GM13976 (cell line): ENCODE measurements at regions not wholly inside any gene's neighbourhood (a gene's known extent, or its start where the extent isn't known, plus 50 kb on each side); places are given as distances from the start of the nearest gene placed in this dataset.

Experiments
- DNase-seq: peaks from one replicate; pipeline ENCODE4 v3.0.0; 2012; ENCODE audit warnings: low spot score
- CTCF ChIP-seq: IDR thresholded peaks from 2 replicates; pipeline ENCODE4 v1.5.1; 2012; ENCODE audit warnings: borderline replicate concordance, mild to moderate bottlenecking; ENCODE audit not compliant: insufficient read depth; ENCODE audit errors: extremely low read depth, missing control alignments, control extremely low read depth
- in situ Hi-C: fragments of 300-500 bp; cut with MboI; formaldehyde crosslinking; loops from one replicate; pipeline ENCODE4 v1.12.0; 2022; ENCODE audit warnings: low sequenced_read_pairs, mixed read lengths, inconsistent platforms; ENCODE audit not compliant: unreplicated experiment

DNA sequence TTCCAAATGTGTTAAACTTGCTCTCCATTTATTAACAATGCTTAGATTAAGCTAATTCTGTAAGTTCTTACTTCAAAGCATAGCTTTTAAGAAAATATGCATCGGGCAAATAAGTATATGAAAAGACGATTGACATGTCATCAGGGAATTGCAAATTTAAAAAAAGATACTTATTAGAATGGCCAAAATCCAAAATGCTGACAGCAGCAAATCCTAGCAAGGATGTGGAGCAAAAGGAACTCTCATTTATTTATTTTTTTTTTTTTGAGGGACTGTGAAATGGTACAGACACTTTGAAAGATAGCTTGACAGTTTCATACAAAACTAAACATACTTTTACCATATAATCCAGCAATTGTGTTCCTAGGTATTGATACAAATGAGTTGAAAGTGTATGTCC is 779.5 kb upstream of the MDGA2 start:
- TF ChIP-seq CTCF: no peak
- no peak for DNase-seq
- in situ Hi-C loops: no loop called here

DNA sequence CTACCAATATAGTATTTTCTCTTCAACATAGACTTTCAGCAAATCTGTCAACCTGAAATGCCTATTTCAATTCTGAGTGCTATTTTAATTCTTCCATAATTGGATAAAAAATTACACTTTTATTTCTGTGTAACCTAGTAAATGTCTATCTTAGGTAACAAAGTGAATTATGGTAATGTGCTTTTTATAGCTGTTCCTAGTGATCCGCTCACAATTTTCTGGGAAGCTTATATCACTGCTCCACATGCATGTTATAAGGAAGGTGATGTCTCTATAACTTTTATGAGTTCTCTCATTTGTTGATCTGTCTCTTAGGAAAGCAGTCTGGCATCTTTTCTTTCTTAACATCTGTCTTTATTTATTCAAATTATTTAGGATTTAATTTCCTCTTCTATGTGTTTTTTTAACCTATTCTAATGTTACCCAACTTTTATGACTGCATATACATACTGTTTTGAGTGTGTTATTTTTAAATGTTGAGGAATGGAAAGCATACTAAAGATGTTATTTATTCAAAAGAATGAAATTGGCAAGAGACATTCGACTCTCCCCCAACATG is 777.1 kb upstream of the MDGA2 start:
- no peak for TF ChIP-seq CTCF
- in situ Hi-C loops: no loop called here
- DNase-seq: no peak

GRCh38 chr14:48435221-48435620 is 759.8 kb upstream of the MDGA2 start:
- DNase-seq: no peak
- in situ Hi-C loops: no loop called here
- no peak for TF ChIP-seq CTCF

- TF ChIP-seq CTCF: no peak
- no peak for DNase-seq
- in situ Hi-C loops: no loop called here
Observed at GRCh38 chr14:48430805-48431204, 755.4 kb upstream of the MDGA2 start.

GRCh38 chr14:48429512-48429911 is 754.1 kb upstream of the MDGA2 start:
- no peak for TF ChIP-seq CTCF

GRCh38 chr14:48417715-48418500 is 742.5 kb upstream of the MDGA2 start:
- TF ChIP-seq CTCF: no peak
- no peak for DNase-seq
- in situ Hi-C loops: no loop called here

More at GRCh38 chr14:48429512-48429911, 754.1 kb upstream of the MDGA2 start:
- in situ Hi-C loops: no loop called here
- DNase-seq: no peak

DNA sequence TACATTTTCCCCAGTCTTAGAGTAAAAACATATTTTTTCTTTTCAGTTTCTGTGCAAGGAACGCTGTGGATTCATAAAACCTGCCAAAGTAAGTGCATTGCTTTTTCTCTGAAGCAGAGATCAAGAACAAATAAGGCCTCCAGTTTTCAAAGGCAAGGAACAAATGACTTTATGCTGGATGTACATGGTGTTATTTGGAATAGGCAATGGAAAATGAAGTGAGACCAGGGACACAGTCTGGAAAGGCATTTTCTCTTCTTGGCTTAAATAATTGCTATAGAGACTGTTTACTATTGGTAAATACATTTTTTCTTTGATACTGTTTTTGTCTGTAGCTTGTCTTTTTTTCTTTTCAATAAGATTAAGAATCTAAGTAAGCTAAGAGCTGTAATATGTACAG is 725.9 kb upstream of the MDGA2 start:
- TF ChIP-seq CTCF: no peak
- in situ Hi-C loops: no loop called here
- DNase-seq: no peak
